Neuron (in vitro differentiated cells): ENCODE measurements at regions not wholly inside any gene's neighbourhood (a gene's known extent, or its start where the extent isn't known, plus 50 kb on each side); places are given as distances from the start of the nearest gene placed in this dataset.

Source experiments
- H2AFZ ChIP-seq: one replicate; pipeline ENCODE4 v1.6.1; 2013; ENCODE audit warnings: low read depth, mild to moderate bottlenecking, inconsistent platforms, low read length, moderate library complexity
- H3K27me3 ChIP-seq: one replicate; pipeline ENCODE4 v1.6.1; 2013; ENCODE audit warnings: low read length; ENCODE audit not compliant: insufficient read depth
- H3K36me3 ChIP-seq: one replicate; pipeline ENCODE4 v1.6.1; 2013; ENCODE audit warnings: low read length; ENCODE audit not compliant: insufficient read depth
- H3K4me1 ChIP-seq: one replicate; pipeline ENCODE4 v1.6.1; 2013; ENCODE audit warnings: low read length; ENCODE audit not compliant: insufficient read depth
- H3K4me3 ChIP-seq: 2 replicates; pipeline ENCODE4 v1.5.1; 2013; ENCODE audit warnings: mild to moderate bottlenecking, low read length, moderate library complexity
- H3K9me3 ChIP-seq: one replicate; pipeline ENCODE4 v1.6.1; 2013; ENCODE audit warnings: low read length

- Histone ChIP-seq H2AFZ (no peak overlapping the region), H3K4me1 (peaks cover 10% of the 10 kb centered on the region), H3K27me3 (no peaks in the 10 kb centered on the region), H3K9me3 (peaks cover 3% of the 10 kb centered on the region), H3K36me3 (no peaks in the 10 kb centered on the region), H3K4me3 (no peak overlapping the region)
These were observed 208.8 kb upstream of the MAF start for GRCh38 chr16:79809376-79809775.

DNA sequence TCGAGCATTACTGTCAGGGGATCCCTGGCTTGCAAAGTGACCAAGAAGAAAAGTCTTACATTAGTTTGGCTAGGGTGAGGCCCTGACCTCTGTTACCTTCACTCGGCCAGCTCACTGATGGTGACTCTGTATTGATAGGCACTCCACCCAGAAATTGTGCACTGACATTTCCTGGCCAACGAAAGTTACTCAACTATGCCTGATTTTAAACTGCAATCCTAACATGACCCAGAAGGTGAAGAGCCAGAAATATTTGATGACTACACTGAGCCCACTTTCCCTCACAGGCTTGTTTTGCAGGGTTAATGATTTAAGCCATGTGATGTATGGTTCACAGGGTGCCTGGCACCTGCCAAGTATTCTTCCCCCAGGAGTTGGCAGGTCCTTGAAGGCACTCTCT is 208.2 kb upstream of the MAF start:
- peaks cover 10% of the 10 kb centered on the region for H3K4me1 ChIP-seq
- no peaks in the 10 kb centered on the region for H3K36me3 ChIP-seq

GRCh38 chr16:79806757-79807156 is 206.2 kb upstream of the MAF start:
- Histone ChIP-seq H3K36me3 (no peaks in the 10 kb centered on the region), H3K9me3 (peaks cover 3% of the 10 kb centered on the region), H3K4me3 (no peak overlapping the region), H3K4me1 (peaks cover 10% of the 10 kb centered on the region), H3K27me3 (no peaks in the 10 kb centered on the region), H2AFZ (no peak overlapping the region)

More for the DNA sequence above, 208.2 kb upstream of the MAF start:
- peaks cover 3% of the 10 kb centered on the region for H3K9me3 ChIP-seq
- H3K4me3 ChIP-seq: no peak overlapping the region
- H3K27me3 ChIP-seq: no peaks in the 10 kb centered on the region
- H2AFZ ChIP-seq: no peak overlapping the region

DNA sequence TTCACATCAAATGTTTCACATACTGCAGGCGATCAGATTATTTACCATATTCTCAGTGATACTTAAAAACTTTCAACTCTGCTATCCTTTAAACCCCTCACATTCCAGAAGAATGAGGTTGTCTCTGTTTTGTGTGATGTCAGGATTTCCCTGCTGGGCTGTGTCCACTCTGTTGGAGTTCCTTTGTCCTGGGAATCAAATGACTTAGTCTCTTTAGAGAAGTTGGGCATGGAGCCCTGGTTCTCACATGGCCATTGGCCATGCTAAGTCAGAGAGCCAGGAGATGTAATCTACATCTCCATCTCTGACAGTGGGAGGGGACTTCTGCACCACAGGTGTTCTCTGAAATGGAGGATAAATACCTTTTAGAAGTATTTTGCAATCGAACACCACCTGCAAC is 205.1 kb upstream of the MAF start:
- Histone ChIP-seq H3K4me1 (peaks cover 10% of the 10 kb centered on the region), H3K36me3 (no peaks in the 10 kb centered on the region), H3K9me3 (peaks cover 3% of the 10 kb centered on the region), H3K4me3 (no peak overlapping the region), H3K27me3 (no peaks in the 10 kb centered on the region), H2AFZ (no peak overlapping the region)

DNA sequence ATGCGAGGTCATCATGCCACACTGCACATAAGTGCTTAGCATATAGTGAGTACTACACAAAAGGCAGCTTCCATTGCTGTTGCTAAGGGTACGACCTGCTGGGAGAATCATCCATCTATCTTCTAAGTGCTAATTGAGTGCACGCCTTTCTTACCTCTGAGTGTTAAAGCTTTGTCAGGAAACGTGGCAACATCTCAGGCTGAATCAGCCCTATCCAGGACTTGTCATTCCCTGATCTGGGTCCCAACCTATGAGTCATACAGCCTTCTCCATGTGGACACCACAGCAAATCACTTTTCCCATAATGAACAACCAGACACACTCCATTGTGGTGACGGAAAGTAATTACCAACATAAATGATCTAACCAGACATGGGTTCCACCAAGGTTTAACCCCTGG is 201.1 kb upstream of the MAF start:
- H3K27me3 ChIP-seq: no peaks in the 10 kb centered on the region
- H3K36me3 ChIP-seq: no peaks in the 10 kb centered on the region
- no peaks in the 10 kb centered on the region for H3K9me3 ChIP-seq

DNA sequence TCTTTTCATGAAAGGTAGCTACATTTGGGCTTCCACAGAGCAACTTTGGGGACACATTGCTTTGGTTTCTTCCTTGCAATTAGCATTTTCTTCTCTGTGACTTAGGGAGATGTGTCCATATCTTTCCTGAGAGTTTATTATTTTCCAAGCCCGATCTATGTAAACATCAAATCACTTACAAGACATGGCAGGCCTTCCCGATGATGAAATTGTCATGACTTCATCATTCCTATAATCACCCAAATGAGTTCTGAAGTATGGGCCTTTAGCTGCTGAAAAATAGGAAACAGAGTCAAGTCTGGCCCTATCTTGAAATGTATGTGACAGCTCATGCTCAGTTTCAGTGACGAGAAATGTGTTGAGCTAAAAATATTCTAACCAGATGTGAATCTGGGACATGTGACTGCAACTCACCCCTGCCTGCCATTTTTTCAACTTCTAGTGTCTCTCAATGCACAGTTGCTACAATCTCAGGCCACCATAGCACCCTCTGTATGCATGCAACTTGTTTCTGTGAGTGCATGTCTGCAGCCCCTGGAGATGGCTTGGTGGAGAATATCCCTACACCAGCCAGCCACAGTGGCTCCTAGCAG is 199.6 kb upstream of the MAF start:
- Histone ChIP-seq H3K36me3 (no peaks in the 10 kb centered on the region), H3K4me3 (no peak overlapping the region), H3K9me3 (no peaks in the 10 kb centered on the region), H3K27me3 (no peaks in the 10 kb centered on the region), H2AFZ (no peak overlapping the region), H3K4me1 (peaks cover under 1% of the 10 kb centered on the region)

More for the DNA sequence above, 201.1 kb upstream of the MAF start:
- no peak overlapping the region for H3K4me3 ChIP-seq
- no peak overlapping the region for H2AFZ ChIP-seq
- H3K4me1 ChIP-seq: peaks cover 10% of the 10 kb centered on the region

GRCh38 chr16:79798416-79799053 is 198.0 kb upstream of the MAF start:
- H3K4me3 ChIP-seq: no peak overlapping the region
- no peak overlapping the region for H2AFZ ChIP-seq
- H3K9me3 ChIP-seq: no peaks in the 10 kb centered on the region
- no peaks in the 10 kb centered on the region for H3K36me3 ChIP-seq
- no peaks in the 10 kb centered on the region for H3K4me1 ChIP-seq
- no peaks in the 10 kb centered on the region for H3K27me3 ChIP-seq

GRCh38 chr16:79797486-79797885 is 196.9 kb upstream of the MAF start:
- H3K4me1 ChIP-seq: no peaks in the 10 kb centered on the region
- H3K4me3 ChIP-seq: no peak overlapping the region
- no peaks in the 10 kb centered on the region for H3K36me3 ChIP-seq
- H3K27me3 ChIP-seq: no peaks in the 10 kb centered on the region
- no peaks in the 10 kb centered on the region for H3K9me3 ChIP-seq
- H2AFZ ChIP-seq: no peak overlapping the region

DNA sequence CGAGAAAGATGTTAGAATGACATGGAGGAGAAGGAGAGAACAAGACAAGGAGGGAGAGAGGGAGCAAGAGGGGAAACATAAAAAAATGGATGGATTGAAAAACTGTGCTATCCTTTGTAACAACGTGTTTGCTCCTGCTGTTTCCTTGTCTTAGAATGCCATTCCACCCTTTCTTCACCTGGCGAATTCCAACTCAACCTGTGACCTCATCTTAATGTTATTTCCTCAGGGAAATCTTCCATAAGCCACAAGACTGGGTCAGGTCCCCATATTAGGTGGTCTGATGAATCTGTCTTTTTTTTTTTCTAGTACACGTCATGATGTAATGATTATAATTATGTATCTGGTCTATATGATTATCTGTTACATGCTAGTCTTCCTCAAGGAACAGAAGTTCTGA is 195.0 kb upstream of the MAF start:
- Histone ChIP-seq H3K27me3 (no peaks in the 10 kb centered on the region), H3K4me3 (no peak overlapping the region), H3K36me3 (no peaks in the 10 kb centered on the region), H2AFZ (no peak overlapping the region), H3K4me1 (no peaks in the 10 kb centered on the region), H3K9me3 (no peaks in the 10 kb centered on the region)

GRCh38 chr16:79794941-79795340 is 194.4 kb upstream of the MAF start:
- Histone ChIP-seq H2AFZ (no peak overlapping the region), H3K27me3 (no peaks in the 10 kb centered on the region), H3K9me3 (no peaks in the 10 kb centered on the region), H3K4me1 (no peaks in the 10 kb centered on the region), H3K4me3 (no peak overlapping the region), H3K36me3 (no peaks in the 10 kb centered on the region)

DNA sequence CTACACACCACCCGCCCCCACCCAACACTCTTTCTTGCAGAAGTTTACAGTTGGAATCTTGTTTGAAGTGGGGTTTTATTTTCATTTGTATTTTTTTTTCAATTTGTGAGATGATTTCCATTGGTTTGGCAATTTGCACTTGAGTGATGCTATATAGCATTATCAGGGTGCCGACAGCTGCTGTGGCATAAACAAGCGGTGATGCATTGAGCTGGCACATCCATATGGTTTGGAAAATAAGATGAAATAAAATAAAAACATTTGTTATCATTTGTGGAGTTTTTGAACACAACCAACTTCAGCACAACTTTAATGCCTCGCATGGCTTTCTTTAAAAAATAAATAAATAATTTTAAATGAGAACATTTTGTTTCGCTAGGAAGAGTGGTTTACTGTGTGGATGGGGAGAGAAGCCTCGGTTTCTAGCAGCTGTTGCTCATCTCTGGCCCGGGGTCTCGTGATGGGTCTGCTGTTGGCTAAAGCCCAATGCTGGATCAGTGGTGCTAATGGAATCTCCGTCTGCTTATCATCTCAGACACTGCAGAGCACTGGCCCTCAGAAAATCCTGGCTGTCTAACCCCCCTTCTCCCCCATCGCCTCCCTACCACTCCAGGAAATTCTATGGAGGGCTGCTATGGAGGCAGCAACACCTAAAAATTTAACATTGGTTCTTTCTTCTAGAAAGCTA is 192.3 kb upstream of the MAF start:
- no peaks in the 10 kb centered on the region for H3K9me3 ChIP-seq
- H3K27me3 ChIP-seq: no peaks in the 10 kb centered on the region
- no peak overlapping the region for H2AFZ ChIP-seq
- H3K4me1 ChIP-seq: no peaks in the 10 kb centered on the region
- no peaks in the 10 kb centered on the region for H3K36me3 ChIP-seq
- H3K4me3 ChIP-seq: no peak overlapping the region

GRCh38 chr16:79792076-79792475 is 191.5 kb upstream of the MAF start:
- H3K4me1 ChIP-seq: no peaks in the 10 kb centered on the region
- H3K4me3 ChIP-seq: no peak overlapping the region
- H3K36me3 ChIP-seq: no peaks in the 10 kb centered on the region
- H2AFZ ChIP-seq: no peak overlapping the region
- H3K9me3 ChIP-seq: no peaks in the 10 kb centered on the region
- no peaks in the 10 kb centered on the region for H3K27me3 ChIP-seq

DNA sequence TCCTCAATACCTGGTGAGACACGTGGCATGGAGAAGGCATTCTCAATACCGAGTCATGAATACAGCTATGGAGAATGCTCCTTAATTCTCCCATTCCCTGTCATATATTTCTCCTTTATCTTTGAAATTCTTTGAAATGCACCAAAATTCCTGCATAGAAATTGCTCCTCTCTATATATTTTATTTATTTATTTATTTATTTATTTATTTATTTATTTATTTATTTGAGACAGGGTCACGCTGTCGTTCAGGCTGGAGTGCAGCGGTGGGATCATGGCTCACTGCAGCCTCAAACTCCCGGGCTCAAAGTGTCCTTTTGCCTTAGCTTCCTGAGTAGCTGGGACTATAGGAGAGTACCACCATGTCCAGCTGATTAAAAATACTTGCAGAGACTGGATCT is 190.3 kb upstream of the MAF start:
- Histone ChIP-seq H3K36me3 (no peaks in the 10 kb centered on the region), H3K4me3 (no peak overlapping the region), H3K27me3 (no peaks in the 10 kb centered on the region), H3K4me1 (no peaks in the 10 kb centered on the region), H2AFZ (no peak overlapping the region), H3K9me3 (no peaks in the 10 kb centered on the region)
